ENCODE measurements at regions not wholly inside any gene's neighbourhood (a gene's known extent, or its start where the extent isn't known, plus 50 kb on each side); places are given as distances from the start of the nearest gene placed in this dataset.
"Not testable (repeated sequence)": the region's sequence is repeated elsewhere in the genome, so short reads cannot be mapped to it uniquely, and the experiment has no call there.

DNA sequence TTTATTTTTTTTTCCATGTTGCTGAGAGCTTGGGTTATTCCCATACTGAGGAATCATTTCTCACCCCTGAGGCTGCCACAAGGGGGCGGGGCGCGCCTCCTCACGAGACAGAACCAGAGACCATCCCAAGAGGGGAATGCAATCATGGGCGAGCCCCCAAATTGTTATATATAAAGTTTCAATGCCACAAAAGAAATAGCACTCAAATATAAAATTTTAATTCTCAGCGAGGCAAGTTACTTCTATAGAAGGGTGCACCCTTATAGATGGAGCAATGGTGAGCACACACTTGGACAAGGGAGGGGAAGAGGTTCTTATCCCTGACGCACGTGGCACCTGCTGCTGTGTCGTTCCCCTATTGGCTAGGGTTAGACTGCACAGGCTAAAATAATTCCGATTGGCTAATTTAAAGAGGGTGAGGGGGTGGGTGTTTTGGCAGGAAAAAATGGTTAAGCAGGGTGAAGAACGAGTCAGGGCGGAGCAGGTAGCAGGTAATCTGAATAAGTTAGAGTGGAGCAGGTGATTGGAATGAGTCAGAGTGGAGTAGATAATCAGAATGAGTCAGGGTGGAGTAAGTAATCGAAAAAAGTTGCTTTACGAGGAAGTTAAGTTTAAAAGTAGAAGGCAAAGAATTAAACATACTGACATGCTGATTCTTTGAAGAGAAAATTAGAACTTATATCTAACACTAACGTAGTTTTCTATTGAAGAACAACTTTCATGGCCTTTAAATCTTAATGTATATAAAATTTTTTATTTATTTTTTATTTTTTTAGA is 177.5 kb downstream of the MTCL1 start:
- no peak for DNase-seq (ENCODE audit: low read depth, low spot score)
- H3K27ac ChIP-seq: peak overlapping the region; percentile 44

DNA sequence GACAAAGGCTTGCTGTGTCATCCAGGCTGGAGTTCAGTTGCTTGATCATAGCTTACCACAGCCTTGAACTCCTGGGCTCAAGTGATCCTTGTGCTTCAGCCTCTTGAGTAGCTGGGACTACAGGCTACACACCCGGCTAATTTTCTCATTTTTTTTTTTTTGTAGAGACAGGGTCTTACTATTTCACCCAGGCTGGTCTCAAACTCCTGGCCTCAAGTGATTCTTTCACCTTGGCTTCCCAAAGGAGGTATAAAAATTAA is 178.0 kb downstream of the MTCL1 start:
- peak overlapping the region; percentile 44 for H3K27ac ChIP-seq
- no peak for DNase-seq (ENCODE audit: low read depth, low spot score)

DNA sequence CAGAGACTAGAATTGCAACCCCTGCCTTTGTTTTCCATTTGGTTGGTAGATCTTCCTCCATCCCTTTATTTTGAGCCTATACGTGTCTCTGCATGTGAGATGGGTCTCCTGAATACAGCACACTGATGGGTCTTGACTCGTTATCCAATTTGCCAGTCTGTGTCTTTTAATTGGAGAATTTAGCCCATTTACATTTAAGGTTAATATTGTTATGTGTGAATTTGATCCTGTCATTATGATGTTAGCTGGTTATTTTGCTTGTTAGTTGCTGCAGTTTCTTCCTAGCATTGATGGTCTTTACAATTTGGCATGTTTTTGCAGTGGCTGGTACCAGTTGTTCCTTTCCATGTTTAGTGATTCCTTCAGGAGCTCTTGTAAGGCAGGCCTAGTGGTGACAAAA is 182.5 kb downstream of the MTCL1 start:
- not testable (repeated sequence) for DNase-seq (ENCODE audit: low read depth, low spot score); H3K27ac ChIP-seq

GRCh38 chr18:8889489-8889888 is 184.1 kb downstream of the MTCL1 start:
- no peak overlapping the region for H3K27ac ChIP-seq
- no peak for DNase-seq (ENCODE audit: low read depth, low spot score)

- H3K27ac ChIP-seq: peak overlapping the region; percentile 66
- DNase-seq (ENCODE audit: low read depth, low spot score): not testable (repeated sequence)
These were observed 185.1 kb downstream of the MTCL1 start for GRCh38 chr18:8890503-8890902.

GRCh38 chr18:8890957-8891464 is 185.7 kb downstream of the MTCL1 start:
- peak; percentile 83 for DNase-seq (ENCODE audit: low read depth, low spot score)
- H3K27ac ChIP-seq: peak overlapping the region; percentile 66

GRCh38 chr18:8893221-8893620 is 187.9 kb downstream of the MTCL1 start:
- no peak for DNase-seq (ENCODE audit: low read depth, low spot score)
- no peak overlapping the region for H3K27ac ChIP-seq

GRCh38 chr18:8893628-8894231 is 188.4 kb downstream of the MTCL1 start:
- no peak for DNase-seq (ENCODE audit: low read depth, low spot score)
- H3K27ac ChIP-seq: no peak overlapping the region

DNA sequence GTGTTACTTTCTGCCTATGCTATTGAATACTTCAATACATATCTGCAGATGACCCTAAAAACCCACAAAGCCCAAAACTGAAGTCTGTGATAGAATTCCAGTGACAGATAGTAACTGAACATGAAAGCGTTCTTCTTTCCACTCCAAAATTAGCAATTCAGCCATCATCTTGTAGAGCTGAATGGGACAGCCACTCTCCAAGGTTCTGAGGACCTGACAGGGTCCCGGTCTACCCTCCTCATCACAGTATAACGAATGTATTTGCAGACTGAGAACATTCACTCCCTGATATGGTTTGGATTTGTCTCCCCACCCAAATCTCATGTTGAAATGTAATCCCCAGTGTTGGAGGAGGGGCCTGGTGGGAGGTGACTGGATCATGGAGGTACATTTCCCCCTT is 189.5 kb downstream of the MTCL1 start:
- no peak for DNase-seq (ENCODE audit: low read depth, low spot score)
- no peak overlapping the region for H3K27ac ChIP-seq

DNA sequence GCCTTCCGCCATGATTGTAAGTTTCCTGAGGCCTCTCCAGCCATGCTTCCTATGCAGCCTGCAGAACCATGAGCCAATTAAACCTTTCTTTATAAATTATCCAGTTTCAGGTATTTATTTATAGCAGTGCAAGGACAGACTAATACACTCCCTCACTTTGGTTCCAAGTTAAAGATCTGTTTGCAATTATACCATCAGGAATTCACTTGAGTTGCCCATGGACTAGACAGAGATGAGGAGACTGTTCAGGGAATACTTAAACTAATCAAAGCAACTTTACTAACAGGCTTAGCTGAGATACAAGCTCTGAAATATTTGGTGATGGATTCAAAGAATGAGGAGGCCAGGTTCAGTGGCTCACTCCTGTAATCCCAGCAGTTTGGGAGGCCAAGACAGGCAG is 190.0 kb downstream of the MTCL1 start:
- H3K27ac ChIP-seq: no peak overlapping the region
- DNase-seq (ENCODE audit: low read depth, low spot score): no peak

DNA sequence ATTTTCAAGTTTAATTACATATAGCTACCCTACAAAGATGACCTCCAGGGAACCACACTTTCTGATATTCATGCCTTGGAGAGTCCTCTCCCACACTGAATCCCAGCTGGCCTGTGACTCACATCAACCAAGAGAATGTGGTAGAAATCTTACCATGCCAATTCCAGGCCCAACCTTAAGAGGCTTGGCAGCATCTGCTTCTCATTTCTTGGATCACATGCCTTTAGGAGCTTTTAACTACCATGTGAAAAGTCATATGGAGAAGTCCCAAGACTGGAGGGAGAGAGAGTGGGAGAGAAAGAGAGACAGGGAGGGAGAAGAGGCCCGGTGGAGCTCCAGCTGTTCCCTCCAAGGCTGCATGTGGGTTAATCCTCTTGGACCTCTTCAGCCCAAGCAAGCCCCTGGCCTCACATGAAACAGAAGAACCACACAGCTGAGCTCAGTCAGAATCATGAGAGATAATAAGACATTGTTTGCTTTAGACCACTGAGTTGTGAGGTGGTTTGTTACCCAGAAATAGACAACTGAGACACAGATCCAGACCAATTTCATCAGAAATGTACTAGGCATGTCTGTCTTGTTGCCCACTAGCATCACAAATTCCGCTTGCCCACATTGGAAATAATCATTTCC is 190.7 kb downstream of the MTCL1 start:
- no peak for DNase-seq (ENCODE audit: low read depth, low spot score)
- no peak overlapping the region for H3K27ac ChIP-seq

- no peak for DNase-seq (ENCODE audit: low read depth, low spot score)
These were observed 193.6 kb downstream of the MTCL1 start for GRCh38 chr18:8899000-8899399.

GRCh38 chr18:8900552-8900951 is 195.2 kb downstream of the MTCL1 start:
- H3K27ac ChIP-seq: no peak overlapping the region
- no peak for DNase-seq (ENCODE audit: low read depth, low spot score)

More at GRCh38 chr18:8899000-8899399, 193.6 kb downstream of the MTCL1 start:
- no peak overlapping the region for H3K27ac ChIP-seq

DNA sequence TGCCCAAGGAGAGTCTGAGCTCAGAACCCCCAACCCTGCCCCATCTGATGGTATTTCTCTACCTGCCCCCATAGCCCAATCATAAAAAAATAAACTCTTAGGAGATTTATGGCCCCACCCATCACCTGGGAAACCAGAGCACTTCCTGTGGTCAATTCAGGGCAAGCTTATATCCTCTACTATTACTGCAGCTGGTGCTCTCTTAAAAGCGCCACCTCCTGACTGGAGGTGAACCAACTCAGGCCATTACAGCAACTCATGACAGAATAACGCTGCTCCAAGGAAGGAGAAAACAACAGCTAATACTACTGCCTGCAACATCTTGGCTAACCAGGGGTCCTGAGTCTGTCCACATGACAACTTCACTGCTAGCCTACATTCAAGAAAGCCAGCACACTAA is 195.7 kb downstream of the MTCL1 start:
- no peak for DNase-seq (ENCODE audit: low read depth, low spot score)
- H3K27ac ChIP-seq: no peak overlapping the region

GRCh38 chr18:8904316-8904715 is 198.2 kb upstream of the NDUFV2 start:
- no peak overlapping the region for H3K27ac ChIP-seq
- DNase-seq (ENCODE audit: low read depth, low spot score): no peak

- DNase-seq (ENCODE audit: low read depth, low spot score): no peak
- H3K27ac ChIP-seq: no peak overlapping the region
These were observed 193.5 kb upstream of the NDUFV2 start for GRCh38 chr18:8908792-8909510.

GRCh38 chr18:8910186-8910822 is 192.2 kb upstream of the NDUFV2 start:
- no peak for DNase-seq (ENCODE audit: low read depth, low spot score)
- no peak overlapping the region for H3K27ac ChIP-seq

DNA sequence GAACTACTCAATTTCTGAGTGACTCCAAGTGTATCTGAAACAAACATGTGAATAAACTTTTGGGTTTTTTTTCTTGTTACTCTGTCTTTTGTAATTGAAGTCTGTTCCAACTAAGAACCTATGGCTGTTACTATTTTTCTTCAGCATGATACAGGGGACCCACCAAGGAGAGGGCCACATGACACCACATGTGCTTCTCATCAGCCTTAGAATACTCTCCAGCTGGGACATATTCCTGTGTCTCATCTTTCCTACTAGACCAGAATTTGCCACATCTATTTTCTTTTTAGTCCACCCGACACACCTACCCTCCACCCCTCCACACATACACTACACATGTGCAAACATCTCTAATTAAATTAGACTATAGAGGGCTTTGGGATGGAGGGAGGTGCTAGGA is 191.7 kb upstream of the NDUFV2 start:
- no peak overlapping the region for H3K27ac ChIP-seq
- no peak for DNase-seq (ENCODE audit: low read depth, low spot score)

GRCh38 chr18:8911408-8912340 is 190.8 kb upstream of the NDUFV2 start:
- DNase-seq (ENCODE audit: low read depth, low spot score): no peak
- no peak overlapping the region for H3K27ac ChIP-seq
